BJ (cell line): ENCODE measurements at regions not wholly inside any gene's neighbourhood (a gene's known extent, or its start where the extent isn't known, plus 50 kb on each side); places are given as distances from the start of the nearest gene placed in this dataset.

Source experiments
- CTCF ChIA-PET: fragments of 350-600 bp; formaldehyde crosslinking; extraction: SDS; loops from one replicate; lab custom pipeline; 2021; ENCODE audit warnings: antibody characterized with exemption, inconsistent platforms; lab: Yijun Ruan, JAX
- POLR2A ChIA-PET: fragments of 300-600 bp; sonication (Branson Sonifier 250); formaldehyde crosslinking; extraction: SDS; loops from one replicate; lab custom pipeline; 2021; ENCODE audit warnings: antibody characterized with exemption; lab: Charles Lee
- DNase-seq: peaks from one replicate; pipeline ENCODE4 v3.0.0-alpha.2; 2011; ENCODE audit warnings: low read depth
- H3K27me3 ChIP-seq: 2 replicates; pipeline ENCODE4 v1.6.0; 2011; ENCODE audit warnings: low read length; ENCODE audit not compliant: control insufficient read depth, insufficient read depth
- H3K36me3 ChIP-seq: 2 replicates; pipeline ENCODE4 v1.5.1; 2011; ENCODE audit warnings: low read length; ENCODE audit not compliant: control insufficient read depth, insufficient read depth
- H3K4me3 ChIP-seq: 2 replicates; pipeline ENCODE4 v1.5.1; 2011; ENCODE audit warnings: low read depth, mild to moderate bottlenecking, control low read depth, low read length
- TF ChIP-seq, protein P1 (sequence below): IDR thresholded peaks from 2 replicates; pipeline ENCODE4 v1.5.1; 2011; ENCODE audit warnings: low read depth, mild to moderate bottlenecking, control low read depth, inconsistent platforms, low read length, moderate library complexity; ENCODE audit not compliant: insufficient read depth

GRCh38 chr5:166505544-166505943 lies 1785.9 kb upstream of the WWC1 start:
- TF ChIP-seq, protein P1, sequence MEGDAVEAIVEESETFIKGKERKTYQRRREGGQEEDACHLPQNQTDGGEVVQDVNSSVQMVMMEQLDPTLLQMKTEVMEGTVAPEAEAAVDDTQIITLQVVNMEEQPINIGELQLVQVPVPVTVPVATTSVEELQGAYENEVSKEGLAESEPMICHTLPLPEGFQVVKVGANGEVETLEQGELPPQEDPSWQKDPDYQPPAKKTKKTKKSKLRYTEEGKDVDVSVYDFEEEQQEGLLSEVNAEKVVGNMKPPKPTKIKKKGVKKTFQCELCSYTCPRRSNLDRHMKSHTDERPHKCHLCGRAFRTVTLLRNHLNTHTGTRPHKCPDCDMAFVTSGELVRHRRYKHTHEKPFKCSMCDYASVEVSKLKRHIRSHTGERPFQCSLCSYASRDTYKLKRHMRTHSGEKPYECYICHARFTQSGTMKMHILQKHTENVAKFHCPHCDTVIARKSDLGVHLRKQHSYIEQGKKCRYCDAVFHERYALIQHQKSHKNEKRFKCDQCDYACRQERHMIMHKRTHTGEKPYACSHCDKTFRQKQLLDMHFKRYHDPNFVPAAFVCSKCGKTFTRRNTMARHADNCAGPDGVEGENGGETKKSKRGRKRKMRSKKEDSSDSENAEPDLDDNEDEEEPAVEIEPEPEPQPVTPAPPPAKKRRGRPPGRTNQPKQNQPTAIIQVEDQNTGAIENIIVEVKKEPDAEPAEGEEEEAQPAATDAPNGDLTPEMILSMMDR = no peak
- CTCF ChIA-PET = no interaction called here
- Histone ChIP-seq H3K4me3 (no peak overlapping the region), H3K27me3 (no peaks in the 10 kb centered on the region), H3K36me3 (no peaks in the 10 kb centered on the region)
- no peak for DNase-seq
- POLR2A ChIA-PET = no interaction called here

DNA sequence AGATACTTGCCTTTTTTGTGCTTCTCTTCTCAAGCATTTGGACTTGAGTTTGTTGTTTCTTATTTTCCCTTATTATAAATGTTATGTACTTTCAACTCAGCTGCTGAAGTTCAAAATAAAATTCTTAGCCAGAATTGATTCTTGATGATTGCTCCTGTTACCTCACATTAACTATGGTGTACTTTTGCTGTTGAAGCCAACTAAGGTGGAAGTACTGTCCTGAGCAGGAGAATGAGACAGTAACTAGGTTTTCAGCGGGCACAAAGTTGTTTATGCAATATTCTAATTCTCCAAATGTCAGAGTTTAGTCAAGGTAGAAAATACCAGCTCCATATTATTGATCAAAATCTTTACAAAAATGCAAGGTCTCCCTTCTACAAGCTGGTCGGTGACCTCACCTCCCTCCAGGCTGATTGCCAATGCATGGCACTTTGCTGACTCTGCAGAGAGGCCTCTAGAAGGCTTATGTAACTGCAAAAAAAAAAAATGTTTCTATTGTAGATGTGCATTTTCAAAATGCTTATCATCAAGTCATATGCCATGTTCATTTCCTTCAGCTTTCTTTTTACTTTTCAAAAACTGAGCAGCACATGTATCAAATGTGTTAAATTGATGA lies 1783.5 kb upstream of the WWC1 start:
- TF ChIP-seq, protein P1 = no peak
- Histone ChIP-seq H3K4me3 (no peak overlapping the region), H3K36me3 (no peaks in the 10 kb centered on the region), H3K27me3 (no peaks in the 10 kb centered on the region)
- ChIA-PET POLR2A (no interaction called here), CTCF (no interaction called here)
- DNase-seq = no peak

GRCh38 chr5:166509085-166509484 lies 1782.4 kb upstream of the WWC1 start:
- ChIA-PET CTCF (no interaction called here), POLR2A (no interaction called here)
- Histone ChIP-seq H3K27me3 (no peaks in the 10 kb centered on the region), H3K36me3 (no peaks in the 10 kb centered on the region), H3K4me3 (no peak overlapping the region)
- DNase-seq = no peak
- TF ChIP-seq, protein P1 = no peak

- TF ChIP-seq, protein P1 = no peak
- Histone ChIP-seq H3K27me3 (no peaks in the 10 kb centered on the region), H3K4me3 (no peak overlapping the region), H3K36me3 (no peaks in the 10 kb centered on the region)
- ChIA-PET CTCF (no interaction called here), POLR2A (no interaction called here)
- no peak for DNase-seq
These were observed 1773.5 kb upstream of the WWC1 start for GRCh38 chr5:166517976-166518375.

- POLR2A ChIA-PET = no interaction called here
- CTCF ChIA-PET = no interaction called here
- Histone ChIP-seq H3K27me3 (no peaks in the 10 kb centered on the region), H3K36me3 (no peaks in the 10 kb centered on the region), H3K4me3 (no peak overlapping the region)
- no peak for DNase-seq
- TF ChIP-seq, protein P1 = no peak
These were observed 1768.2 kb upstream of the WWC1 start for GRCh38 chr5:166523206-166523605.
